Body of pancreas (tissue), 4 donors: ENCODE measurements at regions not wholly inside any gene's neighbourhood (a gene's known extent, or its start where the extent isn't known, plus 50 kb on each side); places are given as distances from the start of the nearest gene placed in this dataset.
A peak's percentile ranks its signal among the peaks of the same experiment; 100 is the strongest.

Source experiments
- ATAC-seq: fragments of 150-250 bp; one replicate; pipeline ENCODE4 v1.9.1; 2016
- DNase-seq, 4 donors: peaks; one replicate each; pipeline ENCODE4 v3.0.0-alpha.2; 2019
- H3K27ac ChIP-seq, 4 donors: fragments of 200-600 bp; sonication (generic); 1 replicate in 3 of 4; 2 replicates in 1 of 4; pipeline versions ENCODE4 v1.5.1 to v1.6.1; 2016 to 2019; ENCODE audit warnings: mild to moderate bottlenecking in 1 of 4, mixed read lengths in 1 of 4, moderate library complexity in 1 of 4
- H3K27me3 ChIP-seq, 2 donors: fragments of 200-600 bp; sonication (generic); one replicate each; pipeline ENCODE4 v1.6.0; 2016; ENCODE audit warnings: mild to moderate bottlenecking in 1 of 2
- H3K36me3 ChIP-seq, 2 donors: fragments of 200-600 bp; sonication (generic); replicated peaks in 1 of 2; 2 replicates each; pipeline ENCODE4 v1.5.1; 2016; ENCODE audit warnings: low read depth in 2 of 2; ENCODE audit not compliant: insufficient read depth in 1 of 2
- H3K4me1 ChIP-seq: fragments of 200-600 bp; sonication (generic); one replicate; pipeline ENCODE4 v1.6.0; 2016
- H3K4me3 ChIP-seq, 2 donors: fragments of 200-600 bp; sonication (generic); 1 replicate in 1 of 2; 2 replicates in 1 of 2; pipeline ENCODE4 v1.5.1; 2016 to 2019
- H3K9me3 ChIP-seq, 3 donors: fragments of 200-600 bp; sonication (generic); 1 replicate in 2 of 3; 2 replicates in 1 of 3; pipeline ENCODE4 v1.5.1; 2016
- POLR2A ChIP-seq, 3 donors: fragments of 450-650 bp; IDR thresholded peaks; one replicate each; pipeline ENCODE4 v1.6.1; 2016; ENCODE audit warnings: antibody characterized with exemption in 3 of 3, mild to moderate bottlenecking in 2 of 3
- WGBS, 2 donors: methylation state at CpG; one replicate each; pipeline ENCODE4 v1.1.5; 2017; 5-methylcytosine and 5-hydroxymethylcytosine counted together
- intact Hi-C: fragments of 100-400 bp; cut with DNase I; formaldehyde crosslinking; loops from one replicate; pipeline ENCODE4 v1.15.1; 2023
- TF ChIP-seq, protein P1 (sequence below), 7 experiments: fragments of 450-650 bp in 4 of 7; fragments of 200-600 bp in 3 of 7; sonication (generic) in 3 of 7; IDR thresholded peaks; one replicate each; pipeline ENCODE4 v1.5.1; 2016 to 2019; ENCODE audit warnings: antibody characterized with exemption in 7 of 7

DNA sequence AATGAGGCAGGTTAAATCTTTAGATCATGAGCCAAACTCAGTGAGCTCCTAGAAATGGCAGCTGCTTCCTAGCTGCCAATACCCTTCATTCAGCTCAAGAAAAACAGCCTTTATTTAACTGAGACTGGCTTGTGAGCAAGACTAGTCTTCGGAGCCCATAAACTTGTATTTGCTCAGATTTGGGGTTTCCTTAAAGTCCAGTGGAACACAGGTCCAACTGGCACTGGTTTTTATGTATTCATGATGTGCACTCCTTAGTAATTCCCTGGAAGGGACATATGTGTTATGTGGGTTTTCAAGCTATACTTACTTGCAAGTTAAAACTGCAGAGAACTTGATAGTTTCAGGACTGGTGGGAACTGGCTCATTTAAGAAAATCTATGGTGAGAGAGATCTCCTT lies 380.1 kb upstream of the TMEM132C start:
- no peaks in the 10 kb centered on the region for H3K9me3 ChIP-seq
- DNase-seq, result no peak
- no peaks in the 10 kb centered on the region for H3K36me3 ChIP-seq
- no peak overlapping the region for H3K27ac ChIP-seq
- no peak for ATAC-seq
- H3K4me1 ChIP-seq, result no peaks in the 10 kb centered on the region
- TF ChIP-seq, protein P1, sequence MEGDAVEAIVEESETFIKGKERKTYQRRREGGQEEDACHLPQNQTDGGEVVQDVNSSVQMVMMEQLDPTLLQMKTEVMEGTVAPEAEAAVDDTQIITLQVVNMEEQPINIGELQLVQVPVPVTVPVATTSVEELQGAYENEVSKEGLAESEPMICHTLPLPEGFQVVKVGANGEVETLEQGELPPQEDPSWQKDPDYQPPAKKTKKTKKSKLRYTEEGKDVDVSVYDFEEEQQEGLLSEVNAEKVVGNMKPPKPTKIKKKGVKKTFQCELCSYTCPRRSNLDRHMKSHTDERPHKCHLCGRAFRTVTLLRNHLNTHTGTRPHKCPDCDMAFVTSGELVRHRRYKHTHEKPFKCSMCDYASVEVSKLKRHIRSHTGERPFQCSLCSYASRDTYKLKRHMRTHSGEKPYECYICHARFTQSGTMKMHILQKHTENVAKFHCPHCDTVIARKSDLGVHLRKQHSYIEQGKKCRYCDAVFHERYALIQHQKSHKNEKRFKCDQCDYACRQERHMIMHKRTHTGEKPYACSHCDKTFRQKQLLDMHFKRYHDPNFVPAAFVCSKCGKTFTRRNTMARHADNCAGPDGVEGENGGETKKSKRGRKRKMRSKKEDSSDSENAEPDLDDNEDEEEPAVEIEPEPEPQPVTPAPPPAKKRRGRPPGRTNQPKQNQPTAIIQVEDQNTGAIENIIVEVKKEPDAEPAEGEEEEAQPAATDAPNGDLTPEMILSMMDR (IDR thresholded peaks at IDR 0.05), result no peak
- no peak for TF ChIP-seq POLR2A (IDR thresholded peaks at IDR 0.05)
- no peak overlapping the region for H3K4me3 ChIP-seq
- whole genome bisulfite sequencing, 2 donors, result 50 to 63% methylated on average over 1 of the region's 1 CpG
- intact Hi-C loops, result no loop called here
- H3K27me3 ChIP-seq, result no peaks in the 10 kb centered on the region

DNA sequence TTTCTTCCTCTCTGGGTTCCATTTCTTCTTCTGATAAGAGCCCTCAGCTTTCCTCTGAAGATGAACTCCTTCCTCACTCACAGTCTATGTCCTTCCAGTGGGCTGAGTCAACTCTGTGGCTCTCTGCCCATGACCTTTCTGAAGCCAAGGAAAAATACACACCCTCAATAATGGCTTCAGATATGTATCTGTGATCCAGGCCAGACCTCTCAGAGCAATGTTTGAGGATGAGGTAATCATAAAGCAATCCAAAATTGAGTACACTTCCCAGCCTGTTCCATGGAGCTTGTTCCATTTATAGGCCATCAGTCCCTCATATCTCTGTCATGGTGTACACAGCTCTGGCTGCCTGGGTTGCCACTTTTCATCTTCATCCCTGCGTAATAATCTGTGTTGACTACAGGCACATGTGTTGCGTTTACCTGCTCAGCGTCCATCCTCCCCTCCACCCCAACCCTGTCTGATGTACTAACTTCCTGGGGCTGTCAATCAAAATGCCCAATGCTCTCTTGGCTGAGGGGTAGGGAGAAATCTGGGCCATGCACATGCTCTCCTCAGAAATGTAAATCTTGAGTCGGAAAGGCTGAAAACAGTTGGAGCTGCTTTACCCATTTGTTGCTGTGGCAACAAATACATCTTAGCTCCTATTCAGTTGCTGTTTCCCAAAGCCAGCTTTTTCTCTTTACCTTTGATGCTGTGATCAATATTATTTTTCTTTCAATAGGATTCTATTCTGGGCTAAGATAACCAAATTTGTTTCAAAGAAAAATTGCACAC lies 377.8 kb upstream of the TMEM132C start:
- TF ChIP-seq POLR2A (IDR thresholded peaks at IDR 0.05), result no peak
- TF ChIP-seq, protein P1 (IDR thresholded peaks at IDR 0.05), result no peak
- Histone ChIP-seq H3K4me1 (no peaks in the 10 kb centered on the region), H3K27ac (no peak overlapping the region), H3K36me3 (no peaks in the 10 kb centered on the region), H3K9me3 (no peaks in the 10 kb centered on the region), H3K27me3 (no peaks in the 10 kb centered on the region), H3K4me3 (no peak overlapping the region)
- DNase-seq (no peak), ATAC-seq (no peak)
- intact Hi-C loops, result no loop called here
- 37 to 63% methylated on average over 4 of the region's 4 CpGs for WGBS, 2 donors

DNA sequence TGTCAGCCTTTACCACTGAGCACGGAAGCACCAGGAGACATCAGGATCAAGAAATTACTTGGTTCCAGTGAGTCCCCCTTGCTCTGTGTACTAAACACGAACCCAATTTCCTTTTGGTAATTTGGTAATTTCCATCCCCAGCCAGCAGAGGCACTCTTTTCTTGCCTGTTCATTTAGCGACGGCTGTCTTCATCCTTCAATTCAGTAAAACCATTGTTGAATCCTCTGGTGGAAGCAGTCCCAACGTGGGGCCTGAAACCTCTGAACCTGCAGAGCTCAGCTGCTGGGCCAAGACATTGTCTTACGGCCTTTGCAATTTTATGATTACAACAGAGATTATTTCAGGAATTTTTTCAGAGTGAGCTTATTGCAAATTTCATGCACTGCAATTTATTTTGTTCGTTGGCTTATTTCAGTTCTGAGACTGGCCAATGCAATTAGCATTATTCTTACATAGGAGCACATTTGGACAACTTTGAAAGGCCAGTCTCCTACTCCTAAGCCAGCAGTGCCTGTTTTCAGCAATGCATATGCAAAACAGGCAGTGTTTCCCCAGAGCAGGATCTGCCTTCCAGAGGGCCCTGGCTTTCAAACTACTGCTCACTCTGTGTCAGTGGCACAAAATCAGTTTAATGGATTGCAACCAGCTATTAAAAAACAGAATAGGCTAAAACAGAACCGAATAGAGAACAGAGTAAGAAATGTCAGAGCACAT lies 372.9 kb upstream of the TMEM132C start:
- H3K9me3 ChIP-seq, result no peaks in the 10 kb centered on the region

DNA sequence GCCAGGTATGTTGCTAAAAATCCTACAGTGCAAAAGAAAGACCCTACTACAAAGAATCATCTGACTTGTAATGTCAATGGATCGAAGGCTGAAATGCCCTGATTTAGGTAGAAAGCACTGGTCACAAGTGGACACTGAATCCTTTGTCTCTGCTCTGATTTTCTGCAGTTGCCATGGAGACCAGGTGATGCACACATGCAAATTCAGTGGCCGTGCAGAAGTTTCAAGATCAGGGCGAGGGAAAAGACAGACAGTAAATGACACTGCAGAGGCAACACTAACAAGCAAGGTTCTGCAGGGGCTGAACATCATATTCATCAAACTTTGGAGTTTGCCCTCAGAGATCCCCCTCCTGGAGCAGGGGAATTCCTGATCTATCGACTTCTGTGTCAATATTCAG lies 370.3 kb upstream of the TMEM132C start:
- H3K4me3 ChIP-seq, result no peak overlapping the region
- no peaks in the 10 kb centered on the region for H3K36me3 ChIP-seq
- TF ChIP-seq, protein P1 (IDR thresholded peaks at IDR 0.05), result no peak
- TF ChIP-seq POLR2A (IDR thresholded peaks at IDR 0.05), result no peak
- no peak for ATAC-seq
- no peak overlapping the region for H3K27ac ChIP-seq
- intact Hi-C loops, result no loop called here
- H3K4me1 ChIP-seq, result no peaks in the 10 kb centered on the region
- 27 to 50% methylated on average over 4 of the region's 4 CpGs for WGBS, 2 donors
- H3K27me3 ChIP-seq, result no peaks in the 10 kb centered on the region
- no peaks in the 10 kb centered on the region for H3K9me3 ChIP-seq
- no peak for DNase-seq

More for the DNA sequence above, 372.9 kb upstream of the TMEM132C start:
- Histone ChIP-seq H3K4me1 (no peaks in the 10 kb centered on the region), H3K27ac (no peak overlapping the region), H3K36me3 (no peaks in the 10 kb centered on the region), H3K27me3 (no peaks in the 10 kb centered on the region), H3K4me3 (no peak overlapping the region)
- DNase-seq (no peak), ATAC-seq (no peak)
- WGBS, 2 donors, result 32 to 34% methylated on average over 8 of the region's 8 CpGs
- no peak for TF ChIP-seq POLR2A (IDR thresholded peaks at IDR 0.05)
- TF ChIP-seq, protein P1 (IDR thresholded peaks at IDR 0.05), result peak in 2 of 7 experiments; percentile 18
- intact Hi-C loops, result no loop called here
